Keratinocyte (primary cell): ENCODE measurements at regions not wholly inside any gene's neighbourhood (a gene's known extent, or its start where the extent isn't known, plus 50 kb on each side); places are given as distances from the start of the nearest gene placed in this dataset.

Experiments
- CTCF ChIP-seq, 3 experiments: IDR thresholded peaks in 1 of 3; conservative IDR thresholded peaks in 1 of 3; optimal IDR thresholded peaks in 1 of 3; 2 replicates in 2 of 3; 3 replicates in 1 of 3; pipeline versions ENCODE3 to v1.5.1; 2011; ENCODE audit warnings: low read length in 3 of 3, mild to moderate bottlenecking in 3 of 3, moderate library complexity in 2 of 3, control low read depth in 1 of 3, inconsistent platforms in 1 of 3; ENCODE audit not compliant: insufficient read depth in 2 of 3; ENCODE audit errors: extremely low read depth in 1 of 3
- EZH2 ChIP-seq: IDR thresholded peaks from one replicate; pipeline ENCODE4 v1.6.1; 2012; ENCODE audit warnings: inconsistent platforms, mild to moderate bottlenecking, low read length, moderate library complexity

GRCh38 chr9:14418941-14419937 is 105.3 kb upstream of the NFIB start:
- no peak for TF ChIP-seq CTCF (optimal IDR thresholded peaks at IDR 0.05 in 1 of 3, IDR thresholded peaks at IDR 0.05 in 1 of 3, conservative IDR thresholded peaks at IDR 0.05 in 1 of 3; ENCODE audit: extremely low read depth in 1 of 3, insufficient read depth in 2 of 3, low read length in 3 of 3)
- TF ChIP-seq EZH2: no peak
